Kidney tubule cell (primary cell): ENCODE measurements at regions not wholly inside any gene's neighbourhood (a gene's known extent, or its start where the extent isn't known, plus 50 kb on each side); places are given as distances from the start of the nearest gene placed in this dataset.

ENCODE experiments used
- DNase-seq: peaks from one replicate; pipeline ENCODE4 v3.0.0-alpha.2; 2018; ENCODE audit warnings: low spot score

GRCh38 chr14:101025696-101026095, 122.2 kb upstream of the RTL1 start:
- no peak for DNase-seq

GRCh38 chr14:101026341-101026740, 122.8 kb upstream of the RTL1 start:
- DNase-seq: no peak

- no peak for DNase-seq
Measured at GRCh38 chr14:101027291-101027690, 123.8 kb upstream of the RTL1 start.

GRCh38 chr14:101027966-101028365, 124.4 kb upstream of the RTL1 start:
- DNase-seq: no peak

- no peak for DNase-seq
Measured at GRCh38 chr14:101028971-101029667, 125.6 kb upstream of the RTL1 start.

GRCh38 chr14:101029668-101030290, 126.3 kb upstream of the RTL1 start:
- DNase-seq: no peak

- DNase-seq: no peak
Measured at GRCh38 chr14:101030586-101030985, 127.1 kb upstream of the RTL1 start.

GRCh38 chr14:101031186-101031585, 127.7 kb upstream of the RTL1 start:
- DNase-seq: no peak

GRCh38 chr14:101031721-101032120, 128.2 kb upstream of the RTL1 start:
- DNase-seq: no peak

GRCh38 chr14:101032433-101032832, 128.9 kb upstream of the RTL1 start:
- no peak for DNase-seq

- DNase-seq: no peak
Measured at GRCh38 chr14:101033006-101033405, 129.5 kb upstream of the RTL1 start.

GRCh38 chr14:101033446-101034165, 130.1 kb upstream of the RTL1 start:
- no peak for DNase-seq

- no peak for DNase-seq
Measured at GRCh38 chr14:101034986-101035385, 131.5 kb upstream of the RTL1 start.

- DNase-seq: no peak
Measured at GRCh38 chr14:101035466-101036225, 132.1 kb upstream of the RTL1 start.

- no peak for DNase-seq
Measured at GRCh38 chr14:101037021-101037817, 133.7 kb upstream of the RTL1 start.

GRCh38 chr14:101039031-101039754, 135.7 kb upstream of the RTL1 start:
- no peak for DNase-seq

- DNase-seq: no peak
Measured at GRCh38 chr14:101039755-101040138, 136.2 kb upstream of the RTL1 start.

- DNase-seq: peak; percentile 10
Measured at GRCh38 chr14:101040538-101041442, 137.3 kb upstream of the RTL1 start.

GRCh38 chr14:101043891-101044290, 140.4 kb upstream of the RTL1 start:
- DNase-seq: no peak

- no peak for DNase-seq
Measured at GRCh38 chr14:101044741-101045140, 141.2 kb upstream of the RTL1 start.
